Activated T-helper 2 cell treated with anti-CD3 and anti-CD28 coated beads, Interferon-gamma antibody, Interleukin-2, Interleukin-4, amounts not matched to agents 10 μg/mL and 5 μg/mL and 100 μg/mL, durations not matched to agents 14 hours and 24 hours and 36 hours (primary cell): ENCODE measurements at regions not wholly inside any gene's neighbourhood (a gene's known extent, or its start where the extent isn't known, plus 50 kb on each side); places are given as distances from the start of the nearest gene placed in this dataset.
"Not testable (repeated sequence)": the region's sequence is repeated elsewhere in the genome, so short reads cannot be mapped to it uniquely, and the experiment has no call there.

ENCODE experiments used
- DNase-seq: peaks from one replicate; pipeline ENCODE4 v3.0.0; 2021; ENCODE audit warnings: low spot score
- H3K27ac Mint-ChIP-seq: one replicate; pipeline ENCODE4 v1.8.0; 2021; ENCODE audit warnings: mixed read lengths
- H3K27me3 Mint-ChIP-seq: one replicate; pipeline ENCODE4 v1.8.0; 2021; ENCODE audit warnings: low read depth, mixed read lengths
- H3K36me3 Mint-ChIP-seq: one replicate; pipeline ENCODE4 v1.8.0; 2021; ENCODE audit warnings: low read depth, mixed read lengths
- H3K4me1 Mint-ChIP-seq: one replicate; pipeline ENCODE4 v1.8.0; 2021; ENCODE audit warnings: low read depth, mixed read lengths
- H3K4me3 Mint-ChIP-seq: one replicate; pipeline ENCODE4 v1.8.0; 2021; ENCODE audit warnings: low read depth, mild to moderate bottlenecking, moderate library complexity, mixed read lengths
- H3K9me3 Mint-ChIP-seq: one replicate; pipeline ENCODE4 v1.8.0; 2021; ENCODE audit warnings: mixed read lengths
- intact Hi-C: fragments of 100-400 bp; cut with micrococcal nuclease; formaldehyde crosslinking; loops from one replicate; pipeline ENCODE4 v1.15.1; 2023

GRCh38 chr9:80784647-80785046, 904.7 kb downstream of the TLE1 start:
- intact Hi-C loops, result no loop called here
- no peaks in the 10 kb centered on the region for H3K27me3 Mint-ChIP-seq
- H3K4me3 Mint-ChIP-seq, result no peak overlapping the region
- no peak overlapping the region for H3K27ac Mint-ChIP-seq
- DNase-seq, result no peak
- H3K9me3 Mint-ChIP-seq, result peaks cover 10% of the 10 kb centered on the region
- no peaks in the 10 kb centered on the region for H3K36me3 Mint-ChIP-seq
- no peaks in the 10 kb centered on the region for H3K4me1 Mint-ChIP-seq

GRCh38 chr9:80775971-80776370, 913.4 kb downstream of the TLE1 start:
- Mint-ChIP-seq H3K4me3 (no peak overlapping the region), H3K36me3 (no peaks in the 10 kb centered on the region), H3K9me3 (peaks cover 14% of the 10 kb centered on the region), H3K4me1 (no peaks in the 10 kb centered on the region), H3K27ac (no peak overlapping the region), H3K27me3 (no peaks in the 10 kb centered on the region)
- intact Hi-C loops, result no loop called here
- no peak for DNase-seq

GRCh38 chr9:80775530-80775929, 913.8 kb downstream of the TLE1 start:
- no peaks in the 10 kb centered on the region for H3K36me3 Mint-ChIP-seq
- no peak for DNase-seq
- H3K4me1 Mint-ChIP-seq, result no peaks in the 10 kb centered on the region
- intact Hi-C loops, result no loop called here
- no peaks in the 10 kb centered on the region for H3K27me3 Mint-ChIP-seq
- H3K4me3 Mint-ChIP-seq, result no peak overlapping the region
- H3K27ac Mint-ChIP-seq, result no peak overlapping the region
- peaks cover 14% of the 10 kb centered on the region for H3K9me3 Mint-ChIP-seq

GRCh38 chr9:80771555-80772347, 917.6 kb downstream of the TLE1 start:
- H3K27ac Mint-ChIP-seq, result no peak overlapping the region
- intact Hi-C loops, result no loop called here
- no peaks in the 10 kb centered on the region for H3K27me3 Mint-ChIP-seq
- no peaks in the 10 kb centered on the region for H3K36me3 Mint-ChIP-seq
- no peak for DNase-seq
- H3K9me3 Mint-ChIP-seq, result peaks cover 12% of the 10 kb centered on the region
- H3K4me3 Mint-ChIP-seq, result no peak overlapping the region
- no peaks in the 10 kb centered on the region for H3K4me1 Mint-ChIP-seq

GRCh38 chr9:80763536-80763935, 925.8 kb downstream of the TLE1 start:
- Mint-ChIP-seq H3K9me3 (peaks cover 13% of the 10 kb centered on the region), H3K36me3 (no peaks in the 10 kb centered on the region), H3K4me1 (no peaks in the 10 kb centered on the region), H3K27ac (no peak overlapping the region), H3K4me3 (no peak overlapping the region), H3K27me3 (no peaks in the 10 kb centered on the region)
- intact Hi-C loops, result no loop called here
- DNase-seq, result no peak

- Mint-ChIP-seq H3K27ac (no peak overlapping the region), H3K27me3 (no peaks in the 10 kb centered on the region), H3K36me3 (no peaks in the 10 kb centered on the region), H3K9me3 (peaks cover 6% of the 10 kb centered on the region), H3K4me3 (no peak overlapping the region), H3K4me1 (no peaks in the 10 kb centered on the region)
- intact Hi-C loops, result no loop called here
- DNase-seq, result no peak
Observed at GRCh38 chr9:80755586-80755985, 933.8 kb downstream of the TLE1 start.

- H3K4me1 Mint-ChIP-seq, H3K27ac Mint-ChIP-seq, intact Hi-C loops, H3K36me3 Mint-ChIP-seq, DNase-seq, H3K4me3 Mint-ChIP-seq, H3K27me3 Mint-ChIP-seq: not testable (repeated sequence)
- peaks cover 11% of the 10 kb centered on the region for H3K9me3 Mint-ChIP-seq
Observed at GRCh38 chr9:80747056-80747455, 942.3 kb downstream of the TLE1 start.

- H3K27me3 Mint-ChIP-seq, result no peaks in the 10 kb centered on the region
- no peaks in the 10 kb centered on the region for H3K36me3 Mint-ChIP-seq
- intact Hi-C loops, result no loop called here
- no peaks in the 10 kb centered on the region for H3K4me1 Mint-ChIP-seq
- no peak overlapping the region for H3K4me3 Mint-ChIP-seq
- H3K27ac Mint-ChIP-seq, result no peak overlapping the region
- H3K9me3 Mint-ChIP-seq, result peaks cover 20% of the 10 kb centered on the region
- DNase-seq, result no peak
Observed at GRCh38 chr9:80732506-80732905, 956.8 kb downstream of the TLE1 start.

GRCh38 chr9:80720579-80720978, 968.8 kb downstream of the TLE1 start:
- Mint-ChIP-seq H3K27me3 (no peaks in the 10 kb centered on the region), H3K4me1 (no peaks in the 10 kb centered on the region), H3K36me3 (no peaks in the 10 kb centered on the region), H3K4me3 (no peak overlapping the region), H3K27ac (no peak overlapping the region), H3K9me3 (peaks cover 28% of the 10 kb centered on the region)
- intact Hi-C loops, result no loop called here
- DNase-seq, result no peak

- Mint-ChIP-seq H3K4me1 (no peaks in the 10 kb centered on the region), H3K27ac (no peak overlapping the region), H3K27me3 (no peaks in the 10 kb centered on the region), H3K36me3 (no peaks in the 10 kb centered on the region), H3K4me3 (no peak overlapping the region), H3K9me3 (peaks cover 35% of the 10 kb centered on the region)
- intact Hi-C loops, result no loop called here
- no peak for DNase-seq
Observed at GRCh38 chr9:80707120-80707519, 982.2 kb downstream of the TLE1 start.

- no peak overlapping the region for H3K27ac Mint-ChIP-seq
- H3K27me3 Mint-ChIP-seq, result no peaks in the 10 kb centered on the region
- no peaks in the 10 kb centered on the region for H3K36me3 Mint-ChIP-seq
- peaks cover 12% of the 10 kb centered on the region for H3K9me3 Mint-ChIP-seq
- no peak overlapping the region for H3K4me3 Mint-ChIP-seq
- intact Hi-C loops, result no loop called here
- H3K4me1 Mint-ChIP-seq, result no peaks in the 10 kb centered on the region
- no peak for DNase-seq
Observed at GRCh38 chr9:80701061-80701460, 988.3 kb downstream of the TLE1 start.

GRCh38 chr9:80699511-80699998, 989.8 kb downstream of the TLE1 start:
- intact Hi-C loops, result no loop called here

GRCh38 chr9:80698725-80699410, 990.5 kb downstream of the TLE1 start:
- no peak overlapping the region for H3K27ac Mint-ChIP-seq
- intact Hi-C loops, result no loop called here
- no peaks in the 10 kb centered on the region for H3K27me3 Mint-ChIP-seq
- no peak for DNase-seq
- H3K36me3 Mint-ChIP-seq, result no peaks in the 10 kb centered on the region
- H3K4me3 Mint-ChIP-seq, result no peak overlapping the region
- no peaks in the 10 kb centered on the region for H3K4me1 Mint-ChIP-seq
- peaks cover 10% of the 10 kb centered on the region for H3K9me3 Mint-ChIP-seq

More at GRCh38 chr9:80699511-80699998, 989.8 kb downstream of the TLE1 start:
- Mint-ChIP-seq H3K4me3 (no peak overlapping the region), H3K9me3 (peaks cover 7% of the 10 kb centered on the region), H3K27ac (no peak overlapping the region), H3K27me3 (no peaks in the 10 kb centered on the region), H3K4me1 (no peaks in the 10 kb centered on the region), H3K36me3 (no peaks in the 10 kb centered on the region)
- DNase-seq, result no peak
